ENCODE measurements at regions not wholly inside any gene's neighbourhood (a gene's known extent, or its start where the extent isn't known, plus 50 kb on each side); places are given as distances from the start of the nearest gene placed in this dataset.

DNA sequence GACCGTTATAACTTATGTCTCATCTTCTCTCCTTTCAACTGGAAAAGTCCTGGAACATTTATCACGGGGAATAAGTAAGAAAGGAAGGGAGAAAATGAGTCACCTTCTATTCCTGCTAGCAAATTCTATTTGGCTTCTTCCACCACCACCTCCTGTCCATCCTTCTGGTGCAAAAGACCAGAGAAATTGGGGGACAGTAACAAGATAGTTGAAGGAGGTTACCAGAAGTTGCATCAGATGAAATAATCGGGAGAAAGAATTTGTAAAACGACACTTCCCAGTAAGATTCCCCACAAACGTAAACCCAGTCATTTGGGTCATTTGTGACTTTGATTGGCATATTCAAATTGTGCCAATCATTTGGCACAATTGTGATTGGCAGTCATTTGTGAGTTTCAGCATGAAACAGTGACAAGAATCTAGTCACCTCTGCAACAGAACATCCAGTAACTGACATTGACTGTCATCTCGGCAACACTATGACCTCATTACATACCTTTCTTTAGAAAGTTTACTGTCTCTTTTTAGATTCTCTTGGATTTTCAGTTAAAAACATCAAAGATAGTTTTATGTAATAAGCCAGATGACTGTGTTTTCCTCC lies 51.3 kb upstream of the PIK3CG start:
- no peaks in the 10 kb centered on the region for H3K9me3 Mint-ChIP-seq
- H3K4me1 Mint-ChIP-seq, result no peaks in the 10 kb centered on the region
- H3K4me3 Mint-ChIP-seq, result no peak overlapping the region
- no peak for DNase-seq (ENCODE audit: low read depth, low spot score)
- no peaks in the 10 kb centered on the region for H3K27me3 Mint-ChIP-seq (ENCODE audit: low read depth)
- no peaks in the 10 kb centered on the region for H3K36me3 Mint-ChIP-seq (ENCODE audit: low read depth)
- no peak overlapping the region for H3K27ac Mint-ChIP-seq (ENCODE audit: unreplicated experiment)
- TF ChIP-seq, protein P1, sequence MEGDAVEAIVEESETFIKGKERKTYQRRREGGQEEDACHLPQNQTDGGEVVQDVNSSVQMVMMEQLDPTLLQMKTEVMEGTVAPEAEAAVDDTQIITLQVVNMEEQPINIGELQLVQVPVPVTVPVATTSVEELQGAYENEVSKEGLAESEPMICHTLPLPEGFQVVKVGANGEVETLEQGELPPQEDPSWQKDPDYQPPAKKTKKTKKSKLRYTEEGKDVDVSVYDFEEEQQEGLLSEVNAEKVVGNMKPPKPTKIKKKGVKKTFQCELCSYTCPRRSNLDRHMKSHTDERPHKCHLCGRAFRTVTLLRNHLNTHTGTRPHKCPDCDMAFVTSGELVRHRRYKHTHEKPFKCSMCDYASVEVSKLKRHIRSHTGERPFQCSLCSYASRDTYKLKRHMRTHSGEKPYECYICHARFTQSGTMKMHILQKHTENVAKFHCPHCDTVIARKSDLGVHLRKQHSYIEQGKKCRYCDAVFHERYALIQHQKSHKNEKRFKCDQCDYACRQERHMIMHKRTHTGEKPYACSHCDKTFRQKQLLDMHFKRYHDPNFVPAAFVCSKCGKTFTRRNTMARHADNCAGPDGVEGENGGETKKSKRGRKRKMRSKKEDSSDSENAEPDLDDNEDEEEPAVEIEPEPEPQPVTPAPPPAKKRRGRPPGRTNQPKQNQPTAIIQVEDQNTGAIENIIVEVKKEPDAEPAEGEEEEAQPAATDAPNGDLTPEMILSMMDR (conservative IDR thresholded peaks at IDR 0.05), result no peak

DNA sequence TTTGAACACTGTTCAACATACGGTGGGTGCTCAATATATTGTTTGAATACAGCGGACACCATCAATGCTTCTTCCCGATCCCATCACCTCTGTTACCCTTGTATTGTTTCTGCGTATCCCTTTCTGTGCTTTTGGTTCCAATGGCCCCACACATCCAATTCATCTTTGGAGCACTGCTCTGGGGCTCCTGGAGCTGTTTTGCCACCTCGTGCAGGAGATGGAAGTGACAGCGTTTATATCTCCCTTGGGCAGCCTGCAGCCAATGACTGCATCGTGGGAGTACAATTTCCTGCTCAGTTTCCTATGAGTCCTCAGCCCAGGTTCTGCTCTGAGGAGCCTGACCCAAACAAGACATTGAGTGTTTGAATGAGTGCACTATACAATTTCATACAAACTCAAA lies 50.2 kb upstream of the PIK3CG start:
- TF ChIP-seq, protein P1 (conservative IDR thresholded peaks at IDR 0.05), result no peak
- no peaks in the 10 kb centered on the region for H3K27me3 Mint-ChIP-seq (ENCODE audit: low read depth)
- no peak for DNase-seq (ENCODE audit: low read depth, low spot score)

More for the DNA sequence above, 50.2 kb upstream of the PIK3CG start:
- Mint-ChIP-seq H3K27ac (ENCODE audit: unreplicated experiment) (no peak overlapping the region), H3K4me3 (no peak overlapping the region), H3K9me3 (no peaks in the 10 kb centered on the region), H3K4me1 (no peaks in the 10 kb centered on the region), H3K36me3 (ENCODE audit: low read depth) (no peaks in the 10 kb centered on the region)

Data from neural crest cell (in vitro differentiated cells).